GM19397 (cell line): ENCODE measurements at regions not wholly inside any gene's neighbourhood (a gene's known extent, or its start where the extent isn't known, plus 50 kb on each side); places are given as distances from the start of the nearest gene placed in this dataset.
"Not testable (repeated sequence)": the region's sequence is repeated elsewhere in the genome, so short reads cannot be mapped to it uniquely, and the experiment has no call there.

ENCODE experiments used
- ATAC-seq: cut with Tn5 transposase; IDR thresholded peaks from one replicate; pipeline ENCODE4 v1.9.1; 2021; ENCODE audit warnings: mild to moderate bottlenecking, moderate library complexity; ENCODE audit not compliant: unreplicated experiment

GRCh38 chr3:28028554-28028953 lies 212.9 kb upstream of the CMC1 start:
- ATAC-seq = no peak

GRCh38 chr3:28033059-28033784 lies 208.2 kb upstream of the CMC1 start:
- no peak for ATAC-seq

DNA sequence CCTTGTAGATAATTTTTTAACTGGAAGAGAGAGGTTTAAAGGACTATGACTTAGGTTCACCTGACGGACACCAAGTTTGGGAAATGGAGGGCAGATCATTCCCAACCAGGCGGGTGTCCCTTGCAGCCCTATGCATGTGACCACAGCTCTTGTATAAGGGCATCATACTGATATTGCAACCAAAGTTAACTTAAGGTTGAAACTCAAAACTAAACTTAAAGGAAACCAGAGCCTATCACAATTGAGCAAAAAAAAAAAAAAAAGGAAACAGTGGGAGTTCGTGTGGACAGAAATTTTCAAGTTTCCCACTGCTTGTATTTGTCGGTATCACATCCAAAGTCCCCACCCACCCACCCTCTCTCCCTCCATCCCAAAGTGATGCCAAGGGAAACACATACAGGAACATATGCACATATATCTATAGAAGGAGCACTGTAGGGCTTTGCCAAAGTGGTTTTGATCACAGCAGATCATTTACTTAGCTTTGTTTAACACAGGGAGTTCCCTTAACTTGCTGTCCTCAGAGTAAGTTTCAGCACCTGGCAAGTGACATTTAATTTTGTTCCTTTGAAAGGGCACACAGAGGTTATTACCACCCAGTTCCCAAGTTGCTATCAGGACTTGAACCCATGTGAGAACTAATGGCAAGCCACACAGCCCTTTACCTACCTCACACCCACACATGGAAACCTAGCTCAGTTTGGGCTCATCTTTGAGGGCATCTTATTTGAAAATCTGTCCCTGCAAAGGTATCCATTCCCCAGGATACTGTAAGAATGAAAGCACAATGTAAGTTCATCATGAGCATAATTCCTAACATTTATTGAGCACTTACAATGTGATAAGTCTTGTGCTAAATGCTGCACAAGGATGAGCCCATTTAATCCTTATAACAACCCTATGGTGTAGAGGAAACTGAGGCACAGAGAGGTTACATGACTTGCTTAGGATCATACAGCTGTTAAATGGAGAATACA lies 204.5 kb upstream of the CMC1 start:
- ATAC-seq = peak; percentile 63

DNA sequence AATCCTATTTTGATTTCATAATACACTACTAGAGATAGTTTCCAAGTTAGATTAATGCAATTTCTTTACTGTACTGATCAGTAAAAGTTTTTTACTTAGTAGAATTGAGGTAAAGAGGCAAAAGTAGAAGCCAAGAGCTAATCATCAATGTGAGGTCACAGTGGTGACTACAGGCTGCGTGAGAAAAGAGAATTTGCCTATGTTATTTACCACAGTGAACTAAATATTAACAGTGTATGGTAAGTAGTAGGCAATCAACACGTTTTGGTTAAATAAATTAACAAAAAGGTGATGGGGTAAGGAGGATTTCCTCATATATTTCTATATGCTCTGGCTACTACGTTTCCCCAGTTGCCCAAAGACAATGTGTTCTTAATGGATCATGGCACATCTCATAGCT lies 202.2 kb upstream of the CMC1 start:
- no peak for ATAC-seq

DNA sequence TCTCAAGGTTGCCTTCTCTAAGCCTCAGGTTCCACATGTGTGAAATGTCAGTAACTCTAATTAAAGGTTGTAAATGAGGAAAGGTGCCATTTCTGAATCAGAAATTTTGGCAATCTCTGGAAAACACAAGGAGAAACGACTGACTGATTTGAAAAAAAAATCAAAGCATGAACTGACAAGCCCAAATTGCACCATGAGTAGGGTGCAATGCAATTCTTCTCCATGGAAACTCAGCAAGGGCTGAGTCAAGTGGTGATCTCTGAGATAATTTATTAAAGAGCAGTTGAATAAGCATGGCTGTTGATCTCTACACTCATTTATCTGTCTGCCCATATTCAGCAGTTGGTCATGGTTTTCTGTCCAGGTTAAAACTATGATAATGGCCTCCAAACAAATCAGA lies 201.6 kb upstream of the CMC1 start:
- no peak for ATAC-seq

DNA sequence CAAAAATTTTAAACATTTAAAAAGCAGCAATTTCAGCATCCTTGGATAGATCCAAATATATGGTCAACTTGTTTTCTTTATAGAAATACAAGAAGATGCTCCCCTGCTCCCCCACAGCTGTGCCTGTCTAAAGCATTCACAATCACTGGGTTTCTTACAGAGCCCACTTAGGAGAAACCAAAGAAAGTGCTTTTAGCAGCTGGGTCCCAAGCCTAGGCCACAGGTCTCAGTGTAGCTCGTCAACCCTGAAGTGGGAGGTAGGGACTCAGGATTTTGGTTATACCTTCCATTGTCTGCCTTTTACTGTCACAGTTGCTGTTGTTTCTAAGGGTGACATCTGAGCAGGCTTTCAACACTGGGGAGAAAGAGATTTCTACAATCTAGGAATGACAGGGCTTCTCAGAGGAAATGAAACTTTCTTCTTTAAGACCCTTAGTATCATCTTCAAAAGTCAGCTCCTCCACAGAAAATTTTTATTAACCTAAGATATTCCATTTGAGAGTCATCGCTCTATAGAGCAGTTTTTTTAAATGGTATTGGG lies 199.3 kb upstream of the CMC1 start:
- peak; percentile 54 for ATAC-seq

DNA sequence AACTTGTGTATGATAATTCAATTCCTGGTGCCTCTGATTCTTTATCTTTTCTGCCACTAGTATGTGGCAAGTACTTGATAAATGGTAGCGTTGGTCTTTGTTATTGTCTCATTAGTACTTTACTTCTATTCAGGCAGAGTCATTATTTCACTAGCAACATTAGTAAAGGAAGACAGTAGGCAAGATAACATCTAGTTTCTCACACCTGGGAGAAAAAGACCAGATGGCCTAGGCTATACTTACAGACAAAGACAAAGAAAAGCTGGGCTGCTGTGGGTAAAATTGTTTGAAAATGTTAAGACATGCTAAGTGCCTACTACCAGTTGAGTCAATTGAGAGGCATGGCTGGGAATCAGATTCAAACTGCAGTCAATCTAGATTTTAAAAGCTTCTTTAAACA lies 198.7 kb upstream of the CMC1 start:
- peak; percentile 20 for ATAC-seq

DNA sequence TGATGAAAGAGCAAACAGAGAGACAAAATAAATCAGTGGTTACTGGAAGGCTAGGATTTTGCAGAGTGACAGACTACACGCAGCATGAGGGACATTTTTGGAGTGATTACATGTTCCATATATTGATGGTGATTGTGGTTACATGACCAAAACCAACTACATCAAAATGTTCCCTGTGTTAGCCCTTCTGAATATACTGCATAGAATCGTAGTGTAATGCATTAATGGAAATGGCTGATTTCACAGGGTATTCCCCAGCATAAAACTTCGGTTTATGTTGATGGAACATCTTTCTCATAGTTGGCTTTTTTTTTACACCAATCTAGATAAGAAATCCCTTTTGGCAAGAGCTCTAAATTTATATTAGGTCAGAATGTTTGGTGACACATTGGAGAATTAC lies 191.3 kb upstream of the CMC1 start:
- ATAC-seq = no peak

DNA sequence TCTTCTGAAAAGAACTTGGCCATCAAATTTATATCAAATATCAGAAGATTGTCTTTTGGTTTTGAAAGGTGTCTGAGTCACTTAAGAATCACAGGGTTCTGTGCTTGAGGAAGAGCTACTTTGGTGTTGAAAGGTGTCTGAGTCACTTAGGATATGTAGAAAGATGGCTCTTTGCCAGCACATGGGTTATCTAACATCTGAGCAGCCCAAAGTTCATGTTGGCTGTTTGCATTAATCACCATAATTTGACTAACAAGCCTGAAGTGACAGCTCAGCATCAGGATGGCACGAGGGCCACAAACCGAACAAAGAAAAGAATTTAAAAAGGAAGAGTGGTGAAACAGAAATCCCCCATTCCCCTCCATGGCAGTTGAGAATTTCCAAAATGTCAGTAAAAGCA lies 190.5 kb upstream of the CMC1 start:
- ATAC-seq = no peak

GRCh38 chr3:28053759-28054158 lies 187.7 kb upstream of the CMC1 start:
- no peak for ATAC-seq

GRCh38 chr3:28056806-28057205 lies 184.6 kb upstream of the CMC1 start:
- no peak for ATAC-seq

DNA sequence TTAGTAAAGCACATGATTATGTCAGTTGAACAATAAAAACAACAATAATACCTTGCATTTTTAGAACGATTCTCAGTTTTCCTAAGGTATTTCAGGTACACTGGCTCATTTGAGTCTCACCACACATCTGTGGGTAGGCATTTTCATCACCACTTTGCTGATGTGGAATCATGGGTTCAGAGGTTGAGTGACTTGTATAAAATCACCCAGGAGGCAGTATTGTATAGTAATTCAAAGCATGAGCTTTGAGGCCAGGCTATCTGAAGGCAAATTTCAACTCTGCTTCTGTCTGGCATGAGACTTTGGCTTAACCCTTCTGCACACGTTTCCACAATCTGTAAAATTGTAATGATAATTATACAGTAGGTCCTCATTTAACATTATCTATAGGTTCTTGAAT lies 183.9 kb upstream of the CMC1 start:
- ATAC-seq = no peak

GRCh38 chr3:28059199-28059598 lies 182.2 kb upstream of the CMC1 start:
- not testable (repeated sequence) for ATAC-seq

DNA sequence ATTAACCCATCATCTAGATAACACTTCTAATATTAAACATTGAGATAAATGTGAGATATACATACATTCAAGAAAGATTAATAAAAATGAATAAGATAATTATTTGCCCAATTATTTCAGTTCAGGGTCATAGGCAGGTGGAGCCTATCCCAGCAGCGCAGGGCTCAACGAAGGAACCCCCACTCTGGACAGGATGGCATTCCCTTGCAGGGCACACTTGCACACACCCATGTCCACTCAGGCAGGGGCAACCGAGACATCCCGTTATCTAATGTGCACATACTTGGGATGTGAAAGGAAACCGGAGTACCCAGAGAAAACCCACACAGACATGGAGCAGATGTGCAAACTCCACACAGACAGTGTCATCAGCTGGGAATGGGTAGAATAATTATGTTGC lies 175.4 kb upstream of the CMC1 start:
- no peak for ATAC-seq

DNA sequence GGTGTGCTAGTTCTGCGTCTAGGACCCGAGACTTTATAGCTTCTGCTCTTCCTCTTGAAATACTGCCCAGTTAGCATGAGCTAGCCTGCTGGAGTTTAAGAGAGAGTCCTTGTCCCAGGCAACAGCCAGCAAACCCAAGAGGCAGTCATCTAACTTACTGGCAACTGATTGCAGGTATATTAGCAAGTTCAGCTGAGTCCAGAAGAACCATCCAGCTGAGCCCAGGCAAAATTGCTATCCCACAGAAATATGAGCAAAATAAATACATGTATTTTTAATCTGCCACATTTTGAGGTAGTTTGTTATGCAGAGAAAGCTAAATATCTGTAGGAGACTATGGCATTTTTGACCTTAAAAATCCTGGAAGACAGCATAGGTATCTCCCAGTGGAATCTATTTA lies 174.4 kb upstream of the CMC1 start:
- no peak for ATAC-seq

DNA sequence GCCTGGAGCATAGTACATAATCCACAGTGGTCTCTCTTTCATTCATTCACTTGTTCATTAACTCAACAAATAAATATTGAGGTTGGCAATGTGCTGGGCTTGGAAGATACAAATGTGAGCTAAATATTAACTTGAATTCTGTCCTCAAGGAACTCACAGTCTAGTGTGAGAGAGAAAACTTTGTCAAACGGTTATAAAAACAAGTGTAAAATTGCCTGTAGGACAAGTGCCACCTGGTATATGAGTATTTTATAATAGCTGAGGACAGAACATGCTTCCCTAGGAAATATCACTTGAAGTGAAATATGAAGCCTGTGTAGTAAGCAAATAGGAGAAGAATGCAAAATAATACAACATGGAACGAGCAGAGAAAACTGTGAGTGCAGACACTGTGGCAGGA lies 173.1 kb upstream of the CMC1 start:
- ATAC-seq = no peak

DNA sequence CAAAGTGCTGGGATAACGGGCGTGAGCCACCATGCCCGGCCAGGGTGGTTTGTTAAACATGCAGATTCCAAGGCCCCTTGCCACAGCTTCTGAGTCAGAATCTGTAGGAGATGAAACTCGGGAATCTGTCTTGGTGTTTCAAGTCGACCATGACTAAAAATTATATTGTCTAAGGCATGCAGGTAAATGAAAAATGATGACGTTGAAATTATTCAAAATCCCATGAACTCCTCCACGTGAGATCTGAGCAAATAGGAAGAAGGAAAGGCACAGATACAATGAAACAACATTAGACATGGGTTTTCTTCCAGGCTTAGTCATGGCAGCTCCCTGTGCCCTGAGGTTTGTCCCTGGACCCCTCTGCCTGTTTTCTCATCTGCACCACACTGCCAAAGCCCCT lies 172.0 kb upstream of the CMC1 start:
- no peak for ATAC-seq

DNA sequence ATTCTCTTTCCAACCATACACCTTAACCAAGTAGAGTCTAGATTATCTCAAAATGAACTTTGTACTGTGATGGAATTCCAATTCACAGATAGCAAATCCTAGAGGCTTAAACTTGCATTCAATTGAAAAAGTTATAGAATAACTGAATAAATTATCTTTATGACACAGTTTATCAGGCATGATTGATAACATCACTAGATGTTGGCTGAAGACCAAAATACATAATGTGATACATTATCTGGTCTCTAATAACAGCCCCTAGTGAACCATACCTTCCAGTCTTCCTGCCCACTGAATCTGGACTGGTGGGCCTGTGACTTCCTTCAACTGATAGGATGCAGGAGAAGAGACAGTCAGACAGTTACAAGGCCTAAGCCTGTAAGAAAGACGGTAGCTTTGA lies 165.2 kb upstream of the CMC1 start:
- ATAC-seq = no peak

DNA sequence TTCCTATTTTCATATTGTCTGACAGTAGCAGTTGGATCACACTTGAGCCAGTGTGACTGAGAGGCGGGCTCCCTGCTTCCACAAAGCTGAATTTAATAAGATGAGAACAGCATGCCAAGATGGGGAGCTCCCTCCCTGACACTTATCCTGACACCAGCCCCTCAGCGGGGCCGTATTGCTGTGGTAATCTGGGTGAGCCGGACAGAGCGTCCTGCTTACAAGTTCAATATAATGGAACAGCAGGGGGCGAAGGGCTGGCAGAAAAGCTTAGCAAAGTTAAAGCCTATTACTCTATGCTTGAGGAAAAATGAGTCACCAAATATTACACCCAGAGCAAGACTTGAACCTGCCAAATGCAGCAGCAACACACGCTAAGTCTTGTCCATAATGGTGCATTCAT lies 163.8 kb upstream of the CMC1 start:
- no peak for ATAC-seq

- ATAC-seq = no peak
Measured at GRCh38 chr3:28078536-28078935, 162.9 kb upstream of the CMC1 start.

DNA sequence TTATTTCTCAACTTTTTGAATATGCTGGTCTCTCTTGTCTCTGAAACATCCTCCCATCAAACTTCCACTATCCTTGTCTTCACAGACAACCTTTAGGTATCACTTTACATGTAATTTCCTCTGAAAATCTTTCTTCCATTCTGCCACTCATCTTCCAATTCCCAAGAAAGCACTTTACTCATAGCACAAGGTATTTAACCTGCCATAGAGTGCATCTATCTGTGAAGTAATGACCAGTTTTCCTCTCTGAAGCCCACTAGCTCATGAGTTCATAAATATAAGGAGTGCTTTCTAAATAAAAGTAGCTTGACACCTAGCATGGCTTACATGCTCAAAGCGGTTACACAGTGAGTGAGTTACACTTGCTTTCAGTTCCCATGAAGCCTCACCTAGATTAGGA lies 160.7 kb upstream of the CMC1 start:
- ATAC-seq = no peak

- ATAC-seq = no peak
Measured at GRCh38 chr3:28081533-28081947, 159.9 kb upstream of the CMC1 start.
